SK-N-MC (cell line): ENCODE measurements at regions not wholly inside any gene's neighbourhood (a gene's known extent, or its start where the extent isn't known, plus 50 kb on each side); places are given as distances from the start of the nearest gene placed in this dataset.

Experiments
- DNase-seq: peaks from one replicate; pipeline ENCODE4 v3.0.0-alpha.2; 2011; ENCODE audit warnings: low read depth, low spot score
- H3K27ac ChIP-seq: fragments of 200-600 bp; sonication (generic); 2 replicates; pipeline ENCODE4 v1.5.1; 2016; ENCODE audit warnings: mixed run types
- H3K36me3 ChIP-seq: fragments of 200-600 bp; sonication (generic); 2 replicates; pipeline ENCODE4 v1.6.1; 2017; ENCODE audit warnings: antibody characterized with exemption, low read length, mixed read lengths; ENCODE audit not compliant: insufficient read depth
- H3K4me3 ChIP-seq: fragments of 200-600 bp; sonication (generic); 2 replicates; pipeline ENCODE4 v1.5.1; 2016
- H3K9ac ChIP-seq: fragments of 200-600 bp; sonication (generic); 2 replicates; pipeline ENCODE4 v1.8.0; 2017; ENCODE audit warnings: mixed run types, mixed read lengths; ENCODE audit not compliant: insufficient read length
- H3K9me3 ChIP-seq: fragments of 200-600 bp; sonication (generic); 2 replicates; pipeline ENCODE4 v1.6.1; 2017; ENCODE audit warnings: low read depth, mild to moderate bottlenecking, antibody characterized with exemption, low read length, moderate library complexity, mixed read lengths
- EZH2 ChIP-seq: fragments of 200-600 bp; sonication (generic); IDR thresholded peaks from one replicate; pipeline ENCODE4 v1.6.1; 2017; ENCODE audit warnings: antibody characterized with exemption
- FOXP2 ChIP-seq: optimal IDR thresholded peaks from 2 replicates; pipeline ENCODE3; 2011; ENCODE audit warnings: mild to moderate bottlenecking, moderate library complexity; ENCODE audit not compliant: insufficient read depth; ENCODE audit errors: extremely low read length, control extremely low read depth
- POLR2AphosphoS5 ChIP-seq: IDR thresholded peaks from 2 replicates; pipeline ENCODE4 v1.6.1; 2012; ENCODE audit warnings: mild to moderate bottlenecking, low read depth, low read length, borderline replicate concordance

- Histone ChIP-seq H3K4me3 (peak overlapping the region; percentile 71), H3K9ac (peak overlapping the region; percentile 50), H3K36me3 (no peaks in the 10 kb centered on the region), H3K9me3 (no peaks in the 10 kb centered on the region), H3K27ac (no peak overlapping the region)
- TF ChIP-seq FOXP2 (no peak), POLR2AphosphoS5 (no peak), EZH2 (no peak)
- DNase-seq: peak; percentile 77
These were observed 151.8 kb downstream of the SLC7A11 start for GRCh38 chr4:138090150-138090917.

GRCh38 chr4:138088449-138089208 is 153.5 kb downstream of the SLC7A11 start:
- Histone ChIP-seq H3K9ac (no peak overlapping the region), H3K36me3 (no peaks in the 10 kb centered on the region), H3K27ac (no peak overlapping the region), H3K4me3 (no peak overlapping the region), H3K9me3 (no peaks in the 10 kb centered on the region)
- TF ChIP-seq FOXP2 (no peak), POLR2AphosphoS5 (no peak), EZH2 (no peak)
- DNase-seq: no peak

- no peak overlapping the region for H3K4me3 ChIP-seq
- TF ChIP-seq POLR2AphosphoS5 (no peak), EZH2 (no peak), FOXP2 (no peak)
- no peak overlapping the region for H3K27ac ChIP-seq
These were observed 155.0 kb downstream of the SLC7A11 start for GRCh38 chr4:138087066-138087719.

GRCh38 chr4:138086611-138087041 is 155.5 kb downstream of the SLC7A11 start:
- Histone ChIP-seq H3K4me3 (no peak overlapping the region), H3K9ac (no peak overlapping the region), H3K27ac (no peak overlapping the region), H3K9me3 (no peaks in the 10 kb centered on the region; the same call in 1 of the 2 replicates), H3K36me3 (no peaks in the 10 kb centered on the region)
- TF ChIP-seq POLR2AphosphoS5: no peak
- TF ChIP-seq EZH2: no peak
- TF ChIP-seq FOXP2: no peak
- DNase-seq: no peak

More at GRCh38 chr4:138087066-138087719, 155.0 kb downstream of the SLC7A11 start:
- DNase-seq: no peak
- Histone ChIP-seq H3K9ac (no peak overlapping the region), H3K9me3 (no peaks in the 10 kb centered on the region), H3K36me3 (no peaks in the 10 kb centered on the region)

- H3K27ac ChIP-seq: no peak overlapping the region
- no peak overlapping the region for H3K9ac ChIP-seq
- TF ChIP-seq POLR2AphosphoS5: no peak
- TF ChIP-seq FOXP2: no peak
- TF ChIP-seq EZH2: no peak
- DNase-seq: no peak
- H3K4me3 ChIP-seq: no peak overlapping the region
- no peaks in the 10 kb centered on the region; the same call in 1 of the 2 replicates for H3K9me3 ChIP-seq
- H3K36me3 ChIP-seq: no peaks in the 10 kb centered on the region
These were observed 156.3 kb downstream of the SLC7A11 start for GRCh38 chr4:138085736-138086305.

- no peak overlapping the region for H3K27ac ChIP-seq
- TF ChIP-seq FOXP2 (no peak), POLR2AphosphoS5 (no peak)
- no peak overlapping the region for H3K4me3 ChIP-seq
These were observed 163.2 kb downstream of the SLC7A11 start for GRCh38 chr4:138078751-138079520.

GRCh38 chr4:138078253-138078652 is 163.9 kb downstream of the SLC7A11 start:
- Histone ChIP-seq H3K9ac (no peak overlapping the region), H3K9me3 (no peaks in the 10 kb centered on the region; the same call in 1 of the 2 replicates), H3K27ac (no peak overlapping the region), H3K4me3 (no peak overlapping the region), H3K36me3 (no peaks in the 10 kb centered on the region)
- TF ChIP-seq POLR2AphosphoS5 (no peak), FOXP2 (no peak), EZH2 (no peak)
- DNase-seq: no peak

More at GRCh38 chr4:138078751-138079520, 163.2 kb downstream of the SLC7A11 start:
- DNase-seq: no peak
- Histone ChIP-seq H3K9ac (no peak overlapping the region), H3K36me3 (no peaks in the 10 kb centered on the region), H3K9me3 (no peaks in the 10 kb centered on the region; the same call in 1 of the 2 replicates)
